NCI-H748 treated with DMSO at 0.1 percent for 48 hours (cell line): ENCODE measurements at regions not wholly inside any gene's neighbourhood (a gene's known extent, or its start where the extent isn't known, plus 50 kb on each side); places are given as distances from the start of the nearest gene placed in this dataset.

Experiments
- DNase-seq: peaks from one replicate; lab custom pipeline; 2025; lab: John Stamatoyannopoulos, UW

- DNase-seq: no peak
These were observed 133.8 kb downstream of the VEGFA start for GRCh38 chr6:43903739-43904290.

DNA sequence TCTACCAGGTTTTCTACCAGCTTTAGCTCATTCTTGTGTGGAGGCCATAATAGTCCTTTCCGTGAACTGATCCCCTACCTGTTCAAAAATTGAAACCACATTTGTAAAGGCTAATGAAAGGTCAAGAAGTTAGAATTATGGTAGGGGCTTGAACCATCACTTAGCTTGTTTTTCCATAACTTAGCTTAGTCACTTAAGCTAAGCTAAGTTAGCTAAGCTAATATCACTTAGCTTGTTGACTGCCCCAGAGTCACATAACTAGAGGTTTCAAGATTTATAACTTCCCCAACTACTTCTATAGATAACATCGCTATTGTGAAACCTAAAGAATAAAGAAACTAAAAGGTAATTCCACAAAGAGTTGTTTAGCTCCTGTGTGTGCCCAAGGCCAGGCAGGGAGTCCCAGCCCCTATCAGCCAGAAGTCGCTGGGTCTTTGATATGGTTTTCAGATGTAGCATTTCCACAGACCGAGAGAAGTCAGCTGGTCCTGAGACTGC, 131.8 kb downstream of the VEGFA start:
- no peak for DNase-seq

- DNase-seq: no peak
These were observed 131.1 kb downstream of the VEGFA start for GRCh38 chr6:43900916-43901732.

- no peak for DNase-seq
These were observed 130.5 kb downstream of the VEGFA start for GRCh38 chr6:43900560-43900915.

DNA sequence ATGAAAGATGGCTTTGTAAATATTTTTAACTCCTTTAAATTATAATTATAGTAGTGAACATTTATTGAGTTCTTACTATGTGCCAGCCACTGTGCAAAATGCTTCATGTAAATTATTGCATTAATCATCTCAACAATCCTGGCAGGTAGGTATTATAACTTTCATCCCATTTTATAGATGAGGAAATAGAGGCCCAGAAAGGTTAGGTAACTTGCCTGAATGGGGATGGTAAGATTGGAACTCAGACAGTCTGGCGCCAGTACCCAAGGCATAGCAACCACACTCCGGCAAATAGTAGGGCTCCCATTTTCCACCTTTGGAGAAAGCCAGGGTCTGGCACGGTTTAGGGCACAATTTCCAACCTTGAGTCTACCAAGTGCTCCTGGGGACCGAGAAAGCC, 129.8 kb downstream of the VEGFA start:
- DNase-seq: no peak

DNA sequence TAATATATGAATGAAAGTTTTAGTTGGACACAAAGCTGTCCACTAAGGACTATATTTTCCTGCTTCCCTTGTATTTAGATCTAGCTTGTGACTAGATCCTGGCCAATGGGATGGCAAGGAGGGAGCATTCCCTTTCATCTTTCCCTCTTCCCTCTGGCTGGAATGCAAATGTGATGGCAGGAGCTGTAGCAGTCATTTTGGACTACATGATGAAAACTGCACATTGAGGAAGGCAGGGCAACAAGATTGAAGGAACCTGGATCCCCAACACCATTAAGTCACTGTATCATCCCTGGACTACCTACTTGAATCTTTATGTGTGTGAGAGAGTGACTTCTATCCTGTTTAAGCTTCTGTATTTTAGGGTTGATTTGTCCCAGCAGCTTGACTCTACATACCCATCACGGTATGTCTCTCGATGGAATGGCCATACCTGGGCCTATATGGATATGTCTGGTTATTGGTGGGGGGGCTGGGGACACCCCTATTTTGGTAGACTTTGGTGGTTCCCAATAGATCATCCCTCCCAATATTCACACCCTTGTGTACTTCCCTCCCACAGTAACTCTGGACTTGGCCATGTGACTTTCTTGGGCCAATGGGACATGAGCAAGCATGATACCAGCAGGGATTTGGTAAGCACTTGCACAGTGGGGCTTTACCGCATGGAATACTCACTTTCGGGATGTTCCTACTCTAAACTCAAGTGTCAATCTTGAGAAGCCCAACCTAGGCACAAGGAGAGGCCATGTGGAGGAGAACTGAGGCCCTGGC, 128.5 kb downstream of the VEGFA start:
- no peak for DNase-seq

DNA sequence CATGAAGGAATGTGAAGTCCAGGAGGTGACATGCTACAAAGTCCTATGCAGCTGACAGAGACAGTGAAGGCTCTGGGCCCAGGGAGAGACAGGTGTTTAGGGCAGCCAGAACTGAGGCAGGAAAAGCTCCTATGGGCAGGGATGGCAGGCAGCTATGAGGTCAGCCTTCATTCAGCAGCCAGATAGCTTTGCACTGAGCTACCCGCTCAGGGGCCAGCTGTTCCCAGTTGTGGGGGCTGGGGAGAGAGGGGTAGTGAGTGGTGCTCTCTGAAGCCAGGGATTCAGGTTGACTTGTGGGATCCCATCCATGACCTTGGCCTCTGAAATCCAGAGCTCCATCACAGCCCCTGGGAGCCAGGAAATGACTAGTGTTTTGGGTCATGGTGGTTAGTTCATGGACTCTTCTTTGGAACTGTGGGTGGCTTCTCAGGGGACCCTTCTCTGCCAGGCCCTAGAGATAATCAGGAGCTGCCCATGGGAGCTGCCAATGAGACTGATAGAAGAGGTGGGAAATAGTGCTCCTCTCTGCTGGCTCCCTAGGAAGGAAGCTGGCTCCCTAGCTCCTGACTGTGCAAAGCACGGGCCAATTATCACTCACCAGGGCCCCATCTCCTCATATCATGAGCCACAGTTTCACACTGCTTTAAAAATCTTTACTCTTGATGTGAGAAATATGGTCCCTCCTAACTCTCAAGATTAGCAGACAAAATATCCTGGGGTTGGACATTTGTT, 127.7 kb downstream of the VEGFA start:
- no peak for DNase-seq

- DNase-seq: no peak
These were observed 126.6 kb downstream of the VEGFA start for GRCh38 chr6:43896329-43897255.

- no peak for DNase-seq
These were observed 125.8 kb downstream of the VEGFA start for GRCh38 chr6:43895656-43896328.

DNA sequence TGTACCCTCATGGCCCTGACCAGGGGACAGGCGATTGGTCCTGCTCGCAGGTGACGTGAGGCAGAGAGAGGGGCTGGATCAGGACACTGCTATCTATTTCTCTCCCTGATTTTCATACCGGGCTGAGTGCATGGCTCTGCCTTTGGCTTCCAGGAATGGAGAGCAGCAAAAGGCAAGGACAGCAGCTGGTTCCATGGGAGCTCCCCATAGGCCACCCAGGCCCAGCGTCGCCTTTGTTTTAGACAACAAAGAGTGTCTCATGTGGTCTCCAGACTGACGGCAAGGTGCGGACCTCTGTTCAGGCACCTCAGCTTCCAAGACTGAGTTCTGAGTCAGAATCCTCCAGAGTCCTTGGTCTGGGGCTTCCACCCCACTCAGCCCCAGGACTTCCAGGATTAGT, 123.1 kb downstream of the VEGFA start:
- no peak for DNase-seq

GRCh38 chr6:43891072-43891870, 121.3 kb downstream of the VEGFA start:
- DNase-seq: peak; percentile 25

- DNase-seq: no peak
These were observed 120.4 kb downstream of the VEGFA start for GRCh38 chr6:43890197-43891062.

DNA sequence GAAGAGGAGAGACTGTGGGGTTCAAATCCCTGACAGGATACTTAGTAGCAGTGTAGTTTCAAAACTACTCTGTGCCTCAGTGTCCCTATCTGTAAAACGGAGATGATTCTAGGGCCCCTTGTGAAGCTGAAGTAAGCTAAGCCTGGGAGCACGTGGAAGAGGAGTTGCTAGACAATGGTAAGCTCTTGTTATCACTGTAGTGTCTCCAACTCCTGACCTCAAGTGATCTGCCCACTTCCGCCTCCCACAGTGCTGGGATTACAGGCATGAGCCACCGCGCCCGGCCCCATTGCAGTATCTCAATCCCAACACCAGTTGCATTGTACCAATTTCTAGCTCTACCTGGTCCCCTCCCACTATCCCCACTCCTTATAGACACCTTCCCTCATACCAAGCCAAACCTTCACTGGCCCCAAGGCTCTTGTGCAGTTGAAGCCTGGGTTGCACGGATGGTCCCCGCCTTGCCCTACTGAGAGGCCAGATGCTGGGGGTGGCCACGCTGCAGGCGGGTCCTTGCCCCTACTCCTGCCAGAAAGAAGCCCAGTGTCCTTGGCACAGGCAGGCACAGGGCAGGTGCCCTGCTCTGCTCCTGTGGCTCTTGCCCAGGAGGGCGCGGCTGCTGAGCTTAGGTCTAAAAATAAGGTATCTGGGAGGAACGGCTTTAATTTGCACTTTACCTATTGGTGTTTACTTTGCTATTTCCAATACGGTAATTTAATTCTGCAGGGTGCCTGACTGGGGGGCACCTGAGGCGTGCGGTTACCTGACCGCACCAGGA, 118.1 kb downstream of the VEGFA start:
- DNase-seq: no peak

- no peak for DNase-seq
These were observed 117.4 kb downstream of the VEGFA start for GRCh38 chr6:43887340-43887858.

DNA sequence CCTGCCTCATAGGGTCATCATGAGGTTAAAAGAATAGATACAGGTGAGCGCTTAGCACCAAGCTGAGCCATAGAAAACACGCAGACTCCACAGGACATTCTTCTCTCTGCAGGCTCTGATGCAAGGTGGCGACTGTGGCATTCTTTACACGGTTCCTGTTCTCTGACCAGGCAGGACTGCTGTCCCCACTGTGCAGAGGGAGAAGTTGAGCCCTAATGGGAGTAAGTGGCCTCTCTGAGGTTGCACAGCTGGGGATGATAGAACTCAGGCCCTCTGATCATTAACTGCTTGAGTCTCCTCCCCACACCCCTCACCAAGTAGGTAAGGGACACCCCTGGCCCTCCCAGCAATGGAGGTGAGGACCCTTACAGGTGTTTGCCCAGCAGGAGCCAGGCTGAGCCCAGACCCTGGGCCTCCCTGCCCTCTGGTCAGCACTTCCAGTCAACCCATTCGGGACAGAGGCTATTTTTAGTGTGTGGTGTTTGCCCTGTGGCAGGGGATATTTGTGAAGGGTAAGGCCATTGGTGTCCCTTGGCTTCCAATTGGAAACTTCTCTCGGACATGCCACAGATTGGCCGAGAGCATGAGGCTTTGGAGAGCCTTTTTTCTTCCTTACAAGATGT, 116.8 kb downstream of the VEGFA start:
- no peak for DNase-seq

- no peak for DNase-seq
These were observed 116.1 kb downstream of the VEGFA start for GRCh38 chr6:43886067-43886461.

GRCh38 chr6:43885399-43886066, 115.5 kb downstream of the VEGFA start:
- DNase-seq: no peak
